ENCODE measurements at regions not wholly inside any gene's neighbourhood (a gene's known extent, or its start where the extent isn't known, plus 50 kb on each side); places are given as distances from the start of the nearest gene placed in this dataset.

DNA sequence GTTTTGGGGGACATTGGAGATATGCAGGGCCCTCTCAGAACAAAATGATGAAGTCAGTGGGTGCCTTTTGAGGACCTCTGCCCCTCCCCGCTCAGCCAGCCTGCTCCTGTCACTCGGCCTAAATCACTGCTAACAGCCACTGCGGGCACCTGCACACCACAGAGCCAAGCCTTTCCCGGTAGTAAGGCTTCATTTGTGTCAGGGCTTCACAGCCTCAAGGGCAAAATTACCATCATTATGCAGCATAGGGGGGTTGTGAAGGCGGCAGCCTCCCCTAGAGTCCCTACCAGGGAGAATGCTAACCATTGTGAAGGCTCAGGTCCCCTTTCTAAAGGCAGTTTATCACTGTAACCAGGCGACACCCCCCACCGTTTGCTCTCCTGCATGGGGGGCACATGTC lies 519.8 kb upstream of the MYT1L start:
- no peaks in the 10 kb centered on the region for H3K36me3 ChIP-seq
- TF ChIP-seq CTCF (IDR thresholded peaks at IDR 0.05), result no peak
- no peak for TF ChIP-seq POLR2A (IDR thresholded peaks at IDR 0.05)
- no peaks in the 10 kb centered on the region for H3K4me1 ChIP-seq
- H3K4me3 ChIP-seq, result no peak overlapping the region
- H3K27ac ChIP-seq, result no peak overlapping the region
- DNase-seq, result no peak
- intact Hi-C loops (cut with DNase I; ENCODE audit: low total_unique reads), result no loop called here
- H3K9me3 ChIP-seq, result no peaks in the 10 kb centered on the region
- H3K27me3 ChIP-seq, result no peaks in the 10 kb centered on the region

GRCh38 chr2:2850218-2850755 lies 519.2 kb upstream of the MYT1L start:
- no peak for DNase-seq
- no peaks in the 10 kb centered on the region for H3K27me3 ChIP-seq
- H3K4me1 ChIP-seq, result no peaks in the 10 kb centered on the region
- no peak overlapping the region for H3K27ac ChIP-seq
- intact Hi-C loops (cut with DNase I; ENCODE audit: low total_unique reads), result no loop called here
- no peak overlapping the region for H3K4me3 ChIP-seq
- no peaks in the 10 kb centered on the region for H3K36me3 ChIP-seq
- TF ChIP-seq CTCF (IDR thresholded peaks at IDR 0.05), result no peak
- no peak for TF ChIP-seq POLR2A (IDR thresholded peaks at IDR 0.05)
- H3K9me3 ChIP-seq, result no peaks in the 10 kb centered on the region

- H3K4me1 ChIP-seq, result no peaks in the 10 kb centered on the region
- H3K4me3 ChIP-seq, result no peak overlapping the region
- no peaks in the 10 kb centered on the region for H3K9me3 ChIP-seq
- intact Hi-C loops (cut with DNase I; ENCODE audit: low total_unique reads), result no loop called here
- TF ChIP-seq POLR2A (IDR thresholded peaks at IDR 0.05) (no peak), CTCF (IDR thresholded peaks at IDR 0.05) (no peak)
- H3K27ac ChIP-seq, result no peak overlapping the region
- no peaks in the 10 kb centered on the region for H3K36me3 ChIP-seq
- no peak for DNase-seq
- no peaks in the 10 kb centered on the region for H3K27me3 ChIP-seq
Measured at GRCh38 chr2:2849464-2850217, 518.6 kb upstream of the MYT1L start.

DNA sequence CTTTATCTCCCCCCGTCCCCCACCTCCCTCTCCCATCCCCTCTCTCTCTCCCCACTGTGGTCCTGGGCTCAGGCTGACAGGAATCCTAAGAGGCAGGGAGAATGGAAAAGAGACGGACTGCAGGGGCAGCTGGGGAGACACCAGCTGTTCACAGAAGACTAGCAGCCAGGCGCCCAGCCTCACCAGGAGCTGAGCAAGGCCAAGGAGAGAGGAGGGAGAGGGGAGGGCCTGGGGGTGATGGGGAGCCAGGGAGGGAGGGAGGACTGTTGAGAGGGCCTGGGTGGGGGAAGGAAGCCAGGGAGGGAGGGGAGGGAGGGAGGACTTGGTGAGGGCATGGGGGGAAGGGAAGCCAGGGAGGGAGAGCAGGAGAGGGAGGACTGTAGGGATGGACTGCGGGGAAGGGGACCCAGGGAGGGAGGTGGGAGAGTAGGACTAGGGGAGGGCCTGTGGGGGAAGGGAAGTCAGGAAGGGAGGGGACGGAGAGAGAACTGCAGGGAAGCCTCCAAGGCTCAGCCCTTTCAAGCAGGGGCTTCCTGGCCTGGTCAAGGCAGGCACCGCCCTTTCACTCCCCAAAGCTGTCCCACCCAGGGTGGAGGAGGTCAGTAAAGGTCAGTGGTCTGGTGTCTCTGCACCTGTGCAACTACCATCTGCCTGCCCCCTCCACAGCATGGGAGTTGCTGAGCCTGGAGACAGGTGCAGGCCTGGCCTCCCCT lies 517.7 kb upstream of the MYT1L start:
- no peak overlapping the region for H3K4me3 ChIP-seq
- H3K4me1 ChIP-seq, result no peaks in the 10 kb centered on the region
- H3K27me3 ChIP-seq, result no peaks in the 10 kb centered on the region
- no peaks in the 10 kb centered on the region for H3K36me3 ChIP-seq
- TF ChIP-seq POLR2A (IDR thresholded peaks at IDR 0.05), result no peak
- no peak for TF ChIP-seq CTCF (IDR thresholded peaks at IDR 0.05)
- no peak for DNase-seq
- intact Hi-C loops (cut with DNase I; ENCODE audit: low total_unique reads), result no loop called here
- no peak overlapping the region for H3K27ac ChIP-seq
- H3K9me3 ChIP-seq, result no peaks in the 10 kb centered on the region

DNA sequence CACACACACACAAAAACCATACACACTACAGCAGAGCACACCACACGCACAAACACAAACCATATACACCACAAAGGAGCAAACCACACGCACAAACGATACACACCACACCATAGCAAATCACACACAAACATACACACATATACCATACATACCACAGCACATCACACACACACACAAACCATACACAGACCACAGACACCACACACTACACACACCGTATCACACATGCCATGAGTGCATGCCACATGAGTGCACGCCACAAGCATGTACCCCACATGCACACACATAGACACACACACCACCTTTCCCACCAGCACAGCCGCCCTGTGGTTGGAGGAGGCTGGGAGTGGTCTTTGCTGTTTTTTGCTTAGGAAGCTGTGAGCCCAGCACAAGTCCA lies 517.1 kb upstream of the MYT1L start:
- Histone ChIP-seq H3K4me1 (no peaks in the 10 kb centered on the region), H3K27ac (no peak overlapping the region), H3K27me3 (no peaks in the 10 kb centered on the region), H3K36me3 (no peaks in the 10 kb centered on the region), H3K4me3 (no peak overlapping the region), H3K9me3 (no peaks in the 10 kb centered on the region)
- TF ChIP-seq POLR2A (IDR thresholded peaks at IDR 0.05), result no peak
- TF ChIP-seq CTCF (IDR thresholded peaks at IDR 0.05), result no peak
- intact Hi-C loops (cut with DNase I; ENCODE audit: low total_unique reads), result no loop called here
- no peak for DNase-seq

All from uterus (tissue), 3 donors.